HCT116 (cell line): ENCODE measurements at regions not wholly inside any gene's neighbourhood (a gene's known extent, or its start where the extent isn't known, plus 50 kb on each side); places are given as distances from the start of the nearest gene placed in this dataset.

Experiments
- ATAC-seq: fragments of 200-7000 bp; cut with Tn5 transposase; 2 replicates; pipeline ENCODE4 v1.9.1; 2020; ENCODE audit warnings: mild to moderate bottlenecking, moderate library complexity
- BruUV-seq: library from RNA; stranded (reverse); fragments of 400-500 nt; replicated peaks from 2 replicates; lab custom pipeline; 2021; lab: Mats Ljungman, UMichigan
- CTCF ChIA-PET: fragments of 300-600 bp; sonication (Branson Sonifier 250); formaldehyde crosslinking; loops from one replicate; lab custom pipeline; 2021; ENCODE audit warnings: antibody characterized with exemption; lab: Charles Lee
- POLR2A ChIA-PET: fragments of 300-600, 350-600 bp; sonication (Branson Sonifier 250); formaldehyde crosslinking; loops from one replicate; lab custom pipeline; 2021; ENCODE audit warnings: antibody characterized with exemption; lab: Charles Lee
- RAD21 ChIA-PET, 2 experiments: fragments of 300-600 bp; sonication (Branson Sonifier 250); formaldehyde crosslinking; loops; one replicate each; lab custom pipeline; 2023; ENCODE audit warnings: low total read pairs in 2 of 2; ENCODE audit not compliant: uncharacterized antibody in 2 of 2, unreplicated experiment in 2 of 2, low non-redundant PET in 1 of 2; lab: Charles Lee
- DNase-seq: peaks from one replicate; pipeline ENCODE4 v3.0.0-alpha.2; 2010; ENCODE audit warnings: low read depth, low spot score
- H2AFZ ChIP-seq: fragments of 200-600 bp; shearing (Covaris generic), sonication (generic); 2 replicates; pipeline ENCODE4 v1.6.1; 2017; ENCODE audit warnings: low read depth, mixed run types, mixed read lengths, antibody characterized with exemption, low read length; ENCODE audit not compliant: poor library complexity, severe bottlenecking
- H3K27ac ChIP-seq: 2 replicates; pipeline ENCODE4 v1.5.1; 2012; ENCODE audit warnings: low read depth, low read length
- H3K27me3 ChIP-seq: fragments of 200-600 bp; sonication (generic); 2 replicates; pipeline ENCODE4 v1.6.1; 2016; ENCODE audit warnings: mixed run types, low read length, mixed read lengths; ENCODE audit not compliant: insufficient read depth
- H3K36me3 ChIP-seq, 2 experiments: fragments of 200-500 bp in 1 of 2; fragments of 200-600 bp in 1 of 2; sonication (Bioruptor generic) in 1 of 2; sonication (generic) in 1 of 2; 2 replicates each; pipeline versions ENCODE4 v1.5.1 to v1.6.1; 2014 to 2016; ENCODE audit warnings: low read length in 2 of 2, inconsistent platforms in 1 of 2, mixed read lengths in 1 of 2, mixed run types in 1 of 2; ENCODE audit not compliant: insufficient read depth in 2 of 2, control insufficient read depth in 1 of 2
- H3K4me1 ChIP-seq, 2 experiments: fragments of 200-600 bp in 1 of 2; sonication (generic) in 1 of 2; 2 replicates each; pipeline versions ENCODE4 v1.5.1 to v1.6.1; 2012 to 2017; ENCODE audit warnings: low read length in 2 of 2, inconsistent platforms in 1 of 2, mild to moderate bottlenecking in 1 of 2, mixed read lengths in 1 of 2, mixed run types in 1 of 2, moderate library complexity in 1 of 2; ENCODE audit not compliant: insufficient read depth in 2 of 2, control insufficient read depth in 1 of 2
- H3K4me2 ChIP-seq: fragments of 200-600 bp; sonication (generic); 2 replicates; pipeline ENCODE4 v1.6.1; 2017; ENCODE audit warnings: mixed run types, low read length, mixed read lengths
- H3K4me3 ChIP-seq, 2 experiments: fragments of 200-600 bp in 1 of 2; sonication (generic) in 1 of 2; replicated peaks in 1 of 2; 2 replicates each; pipeline ENCODE4 v1.5.1; 2011 to 2016; ENCODE audit warnings: low read length in 2 of 2, control low read depth in 1 of 2, low read depth in 1 of 2, mild to moderate bottlenecking in 1 of 2, mixed read lengths in 1 of 2, mixed run types in 1 of 2
- H3K79me2 ChIP-seq: fragments of 200-600 bp; sonication (generic); 2 replicates; pipeline ENCODE4 v1.6.1; 2017; ENCODE audit warnings: mild to moderate bottlenecking, mixed run types, low read length, moderate library complexity, mixed read lengths; ENCODE audit not compliant: insufficient read depth
- H3K9ac ChIP-seq: fragments of 200-600 bp; sonication (generic); 2 replicates; pipeline ENCODE4 v1.6.1; 2016; ENCODE audit warnings: low read length, mixed read lengths
- H3K9me2 ChIP-seq: fragments of 200-600 bp; sonication (generic), shearing (Covaris generic); 2 replicates; pipeline ENCODE4 v1.6.1; 2017; ENCODE audit warnings: mixed run types, mild to moderate bottlenecking, moderate library complexity; ENCODE audit not compliant: insufficient read depth
- H3K9me3 ChIP-seq, 2 experiments: fragments of 200-500 bp in 1 of 2; fragments of 200-600 bp in 1 of 2; sonication (Bioruptor generic) in 1 of 2; sonication (generic) in 1 of 2; 2 replicates each; pipeline ENCODE4 v1.6.1; 2014 to 2017; ENCODE audit warnings: low read length in 2 of 2, mixed read lengths in 2 of 2, inconsistent platforms in 1 of 2, low read depth in 1 of 2, mild to moderate bottlenecking in 1 of 2, mixed run types in 1 of 2, moderate library complexity in 1 of 2; ENCODE audit not compliant: control insufficient read depth in 1 of 2, insufficient read depth in 1 of 2
- H4K20me1 ChIP-seq: fragments of 200-600 bp; sonication (generic), shearing (Covaris generic); 2 replicates; pipeline ENCODE4 v1.6.1; 2017; ENCODE audit warnings: mixed run types, mild to moderate bottlenecking, moderate library complexity; ENCODE audit not compliant: insufficient read depth
- CBX3 ChIP-seq: IDR thresholded peaks from 2 replicates; pipeline ENCODE4 v1.6.1; 2012; ENCODE audit warnings: low read depth
- EZH2phosphoT487 ChIP-seq: fragments of 200-600 bp; IDR thresholded peaks from 2 replicates; pipeline ENCODE4 v1.6.1; 2018; ENCODE audit warnings: antibody characterized with exemption, borderline replicate concordance
- POLR2A ChIP-seq: IDR thresholded peaks from 2 replicates; pipeline ENCODE4 v1.7.0; 2011; ENCODE audit warnings: borderline replicate concordance; ENCODE audit not compliant: insufficient read depth, insufficient read length; ENCODE audit errors: extremely low read depth
- POLR2AphosphoS5 ChIP-seq: IDR thresholded peaks from 2 replicates; pipeline ENCODE4 v1.6.1; 2011; ENCODE audit warnings: mild to moderate bottlenecking, low read depth, low read length, moderate library complexity
- TCF7L2 ChIP-seq: IDR thresholded peaks from 2 replicates; pipeline ENCODE4 v1.7.0; 2011; ENCODE audit warnings: borderline replicate concordance, inconsistent platforms; ENCODE audit not compliant: insufficient read depth, insufficient read length; ENCODE audit errors: extremely low read depth
- intact Hi-C: fragments of 100-400 bp; cut with micrococcal nuclease; formaldehyde crosslinking; loops from 2 replicates; pipeline ENCODE4 v1.10.0; 2022
- TF ChIP-seq, protein P1 (sequence below): IDR thresholded peaks from 2 replicates; pipeline ENCODE4 v1.6.1; 2012; ENCODE audit warnings: low read depth
- TF ChIP-seq, protein P2 (sequence below): IDR thresholded peaks from 2 replicates; pipeline ENCODE4 v1.6.1; 2012

DNA sequence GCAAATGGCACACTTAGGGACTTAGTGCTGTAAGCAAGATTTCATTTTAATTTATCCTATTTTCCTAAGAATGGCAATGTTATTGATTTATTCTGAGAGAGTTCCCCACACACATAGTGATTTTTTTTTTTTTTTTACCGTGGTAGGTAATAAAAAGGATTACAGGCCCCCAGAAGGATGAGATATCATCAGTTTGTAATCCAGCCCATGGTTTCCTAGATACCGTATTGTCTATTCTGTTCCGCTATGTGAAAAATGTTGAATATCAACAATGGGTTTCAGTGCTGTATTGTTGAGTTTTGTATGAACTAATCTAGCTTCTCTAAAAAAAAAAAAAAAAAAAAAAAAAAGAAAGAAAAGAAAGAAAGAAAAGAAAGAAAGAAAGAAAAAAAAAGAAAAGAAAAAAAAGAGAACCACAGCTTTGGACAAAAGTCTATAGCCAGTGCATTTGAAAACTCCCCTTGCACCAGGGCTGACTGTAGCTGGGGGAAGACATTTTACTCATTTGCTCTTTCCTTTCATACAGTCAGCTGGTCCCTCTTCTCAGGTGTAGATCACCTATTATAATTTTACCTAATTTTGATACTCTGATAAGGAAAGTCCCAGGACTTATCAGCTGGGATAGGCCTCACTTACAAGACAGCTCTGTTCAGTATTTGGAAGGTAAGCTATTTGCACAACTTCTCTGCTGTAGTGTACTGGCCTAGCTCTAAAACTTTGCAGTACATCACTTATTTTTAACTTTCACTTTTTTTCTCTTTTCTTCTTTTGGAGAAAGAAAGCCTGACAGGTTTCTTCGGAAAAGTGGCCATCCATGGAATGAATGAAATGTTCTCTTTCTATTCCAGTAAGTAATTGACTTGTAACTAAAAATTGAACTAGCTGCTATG is 101.4 kb upstream of the SOX2 start:
- TF ChIP-seq, protein P1, sequence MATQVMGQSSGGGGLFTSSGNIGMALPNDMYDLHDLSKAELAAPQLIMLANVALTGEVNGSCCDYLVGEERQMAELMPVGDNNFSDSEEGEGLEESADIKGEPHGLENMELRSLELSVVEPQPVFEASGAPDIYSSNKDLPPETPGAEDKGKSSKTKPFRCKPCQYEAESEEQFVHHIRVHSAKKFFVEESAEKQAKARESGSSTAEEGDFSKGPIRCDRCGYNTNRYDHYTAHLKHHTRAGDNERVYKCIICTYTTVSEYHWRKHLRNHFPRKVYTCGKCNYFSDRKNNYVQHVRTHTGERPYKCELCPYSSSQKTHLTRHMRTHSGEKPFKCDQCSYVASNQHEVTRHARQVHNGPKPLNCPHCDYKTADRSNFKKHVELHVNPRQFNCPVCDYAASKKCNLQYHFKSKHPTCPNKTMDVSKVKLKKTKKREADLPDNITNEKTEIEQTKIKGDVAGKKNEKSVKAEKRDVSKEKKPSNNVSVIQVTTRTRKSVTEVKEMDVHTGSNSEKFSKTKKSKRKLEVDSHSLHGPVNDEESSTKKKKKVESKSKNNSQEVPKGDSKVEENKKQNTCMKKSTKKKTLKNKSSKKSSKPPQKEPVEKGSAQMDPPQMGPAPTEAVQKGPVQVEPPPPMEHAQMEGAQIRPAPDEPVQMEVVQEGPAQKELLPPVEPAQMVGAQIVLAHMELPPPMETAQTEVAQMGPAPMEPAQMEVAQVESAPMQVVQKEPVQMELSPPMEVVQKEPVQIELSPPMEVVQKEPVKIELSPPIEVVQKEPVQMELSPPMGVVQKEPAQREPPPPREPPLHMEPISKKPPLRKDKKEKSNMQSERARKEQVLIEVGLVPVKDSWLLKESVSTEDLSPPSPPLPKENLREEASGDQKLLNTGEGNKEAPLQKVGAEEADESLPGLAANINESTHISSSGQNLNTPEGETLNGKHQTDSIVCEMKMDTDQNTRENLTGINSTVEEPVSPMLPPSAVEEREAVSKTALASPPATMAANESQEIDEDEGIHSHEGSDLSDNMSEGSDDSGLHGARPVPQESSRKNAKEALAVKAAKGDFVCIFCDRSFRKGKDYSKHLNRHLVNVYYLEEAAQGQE: no peak
- TF ChIP-seq EZH2phosphoT487 (no peak), POLR2A (no peak), CBX3 (no peak), TCF7L2 (no peak), POLR2AphosphoS5 (no peak)
- TF ChIP-seq, protein P2, sequence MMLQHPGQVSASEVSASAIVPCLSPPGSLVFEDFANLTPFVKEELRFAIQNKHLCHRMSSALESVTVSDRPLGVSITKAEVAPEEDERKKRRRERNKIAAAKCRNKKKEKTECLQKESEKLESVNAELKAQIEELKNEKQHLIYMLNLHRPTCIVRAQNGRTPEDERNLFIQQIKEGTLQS: no peak
- H2AFZ ChIP-seq: no peak overlapping the region
- no peaks in the 10 kb centered on the region for H3K36me3 ChIP-seq
- H3K79me2 ChIP-seq: no peaks in the 10 kb centered on the region
- H3K4me1 ChIP-seq: no peaks in the 10 kb centered on the region
- H3K27me3 ChIP-seq: peaks cover 8% of the 10 kb centered on the region
- no peaks in the 10 kb centered on the region for H3K9me3 ChIP-seq
- ChIA-PET POLR2A (interaction anchor here (0.6 kb wide), 1 partner anchor 46 kb away, joined by 4 read pairs; no protein-coding TSS in a partner anchor), RAD21 (no interaction called here), CTCF (no interaction called here)
- no peak overlapping the region for H3K4me2 ChIP-seq
- no peaks in the 10 kb centered on the region for H4K20me1 ChIP-seq
- H3K4me3 ChIP-seq: no peak overlapping the region
- BruUV-seq: no TSS peak
- intact Hi-C loops: no loop called here
- no peak overlapping the region for H3K27ac ChIP-seq
- DNase-seq (no peak), ATAC-seq (no peak)
- no peak overlapping the region for H3K9ac ChIP-seq
- no peaks in the 10 kb centered on the region for H3K9me2 ChIP-seq
